Vagina (tissue), 2 donors: ENCODE measurements at regions not wholly inside any gene's neighbourhood (a gene's known extent, or its start where the extent isn't known, plus 50 kb on each side); places are given as distances from the start of the nearest gene placed in this dataset.
A peak's percentile ranks its signal among the peaks of the same experiment; 100 is the strongest.

ENCODE experiments used
- DNase-seq, 2 donors: peaks; one replicate each; pipeline ENCODE4 v3.0.0-alpha.2; 2017; ENCODE audit errors: extremely low spot score in 2 of 2
- H3K27ac ChIP-seq: fragments of 200-600 bp; sonication (generic); one replicate; pipeline ENCODE4 v1.5.1; 2019
- H3K27me3 ChIP-seq: fragments of 200-600 bp; sonication (generic); one replicate; pipeline ENCODE4 v1.5.1; 2019
- H3K36me3 ChIP-seq, 2 donors: fragments of 200-600 bp; sonication (generic); one replicate each; pipeline ENCODE4 v1.5.1; 2017 to 2019
- H3K4me1 ChIP-seq: fragments of 200-600 bp; sonication (generic); one replicate; pipeline ENCODE4 v1.5.1; 2019
- H3K4me3 ChIP-seq, 2 donors: fragments of 200-600 bp; sonication (generic); 1 replicate in 1 of 2; 2 replicates in 1 of 2; pipeline ENCODE4 v1.5.1; 2016 to 2019
- H3K9me3 ChIP-seq: fragments of 200-600 bp; sonication (generic); one replicate; pipeline ENCODE4 v1.5.1; 2019
- POLR2A ChIP-seq, 2 donors: fragments of 450-650 bp; IDR thresholded peaks; one replicate each; pipeline ENCODE4 v1.6.1; 2017; ENCODE audit warnings: antibody characterized with exemption in 2 of 2, mild to moderate bottlenecking in 2 of 2, moderate library complexity in 2 of 2
- POLR2AphosphoS5 ChIP-seq, 2 donors: sonication (generic); formaldehyde crosslinking; IDR thresholded peaks; one replicate each; pipeline ENCODE4 v1.9.0; 2017; ENCODE audit warnings: antibody characterized with exemption in 2 of 2, mild to moderate bottlenecking in 2 of 2, low read depth in 1 of 2; ENCODE audit not compliant: insufficient read depth in 1 of 2
- intact Hi-C: fragments of 100-400 bp; cut with DNase I; formaldehyde crosslinking; loops from one replicate; pipeline ENCODE4 v1.15.1; 2023
- TF ChIP-seq, protein P1 (sequence below), 3 experiments: fragments of 450-650 bp in 2 of 3; fragments of 200-600 bp in 1 of 3; sonication (generic) in 1 of 3; IDR thresholded peaks; one replicate each; pipeline ENCODE4 v1.5.1; 2017 to 2019; ENCODE audit warnings: antibody characterized with exemption in 3 of 3, mild to moderate bottlenecking in 2 of 3, moderate library complexity in 2 of 3

DNA sequence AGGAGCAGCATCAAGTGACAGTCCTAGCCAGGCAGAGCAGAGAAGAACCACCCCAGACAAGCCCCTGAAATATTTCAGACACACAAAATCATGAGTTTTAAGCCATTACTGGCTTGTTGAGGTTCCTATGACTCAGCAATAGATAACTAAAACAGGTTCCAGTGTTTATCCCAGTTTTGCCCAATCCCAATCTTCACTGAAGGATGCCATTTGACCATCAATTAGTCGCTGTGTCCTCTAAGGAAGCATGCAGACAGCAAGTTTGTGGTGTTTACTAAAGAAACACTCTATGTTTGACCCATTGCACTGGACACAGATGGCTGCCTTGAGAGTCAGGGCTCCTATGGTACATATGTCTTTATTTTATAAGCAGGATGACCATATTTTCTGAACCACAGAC, 186.7 kb downstream of the SYK start:
- no peaks in the 10 kb centered on the region for H3K9me3 ChIP-seq
- TF ChIP-seq POLR2AphosphoS5 (IDR thresholded peaks at IDR 0.05; ENCODE audit: insufficient read depth in 1 of 2, low read depth in 1 of 2) (no peak), POLR2A (IDR thresholded peaks at IDR 0.05) (no peak)
- TF ChIP-seq, protein P1, sequence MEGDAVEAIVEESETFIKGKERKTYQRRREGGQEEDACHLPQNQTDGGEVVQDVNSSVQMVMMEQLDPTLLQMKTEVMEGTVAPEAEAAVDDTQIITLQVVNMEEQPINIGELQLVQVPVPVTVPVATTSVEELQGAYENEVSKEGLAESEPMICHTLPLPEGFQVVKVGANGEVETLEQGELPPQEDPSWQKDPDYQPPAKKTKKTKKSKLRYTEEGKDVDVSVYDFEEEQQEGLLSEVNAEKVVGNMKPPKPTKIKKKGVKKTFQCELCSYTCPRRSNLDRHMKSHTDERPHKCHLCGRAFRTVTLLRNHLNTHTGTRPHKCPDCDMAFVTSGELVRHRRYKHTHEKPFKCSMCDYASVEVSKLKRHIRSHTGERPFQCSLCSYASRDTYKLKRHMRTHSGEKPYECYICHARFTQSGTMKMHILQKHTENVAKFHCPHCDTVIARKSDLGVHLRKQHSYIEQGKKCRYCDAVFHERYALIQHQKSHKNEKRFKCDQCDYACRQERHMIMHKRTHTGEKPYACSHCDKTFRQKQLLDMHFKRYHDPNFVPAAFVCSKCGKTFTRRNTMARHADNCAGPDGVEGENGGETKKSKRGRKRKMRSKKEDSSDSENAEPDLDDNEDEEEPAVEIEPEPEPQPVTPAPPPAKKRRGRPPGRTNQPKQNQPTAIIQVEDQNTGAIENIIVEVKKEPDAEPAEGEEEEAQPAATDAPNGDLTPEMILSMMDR (IDR thresholded peaks at IDR 0.05): no peak
- no peak overlapping the region for H3K4me3 ChIP-seq
- no peak overlapping the region for H3K27ac ChIP-seq
- H3K4me1 ChIP-seq: peaks cover 13% of the 10 kb centered on the region
- no peaks in the 10 kb centered on the region for H3K36me3 ChIP-seq
- intact Hi-C loops: no loop called here
- peak in 1 of 2 donors; percentile 29 for DNase-seq
- H3K27me3 ChIP-seq: no peaks in the 10 kb centered on the region

DNA sequence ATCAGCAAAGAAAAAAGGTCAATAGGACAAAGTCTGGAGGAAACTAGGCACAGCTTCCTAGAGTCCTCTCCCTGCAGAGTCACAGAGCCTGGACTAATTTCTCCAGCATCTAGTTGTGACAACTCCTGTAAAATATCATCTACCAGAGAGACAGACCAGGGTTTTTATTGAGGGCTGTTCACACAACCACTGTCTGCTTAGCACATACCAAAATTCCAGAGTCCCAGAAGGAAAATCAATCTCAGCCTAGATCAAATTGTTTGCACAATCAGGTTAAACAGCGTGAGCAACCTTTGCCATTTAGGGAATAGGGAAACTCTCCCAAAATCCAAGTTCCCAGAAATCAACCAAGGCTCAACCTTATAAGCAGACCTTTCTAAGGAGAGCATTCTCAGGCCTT, 190.3 kb downstream of the SYK start:
- intact Hi-C loops: no loop called here
- H3K4me3 ChIP-seq: no peak overlapping the region
- no peaks in the 10 kb centered on the region for H3K36me3 ChIP-seq
- H3K27ac ChIP-seq: peak overlapping the region; percentile 10
- H3K9me3 ChIP-seq: no peaks in the 10 kb centered on the region
- DNase-seq: no peak
- TF ChIP-seq, protein P1 (IDR thresholded peaks at IDR 0.05): no peak
- TF ChIP-seq POLR2A (IDR thresholded peaks at IDR 0.05) (no peak), POLR2AphosphoS5 (IDR thresholded peaks at IDR 0.05; ENCODE audit: insufficient read depth in 1 of 2, low read depth in 1 of 2) (no peak)
- H3K27me3 ChIP-seq: no peaks in the 10 kb centered on the region
- H3K4me1 ChIP-seq: no peaks in the 10 kb centered on the region

DNA sequence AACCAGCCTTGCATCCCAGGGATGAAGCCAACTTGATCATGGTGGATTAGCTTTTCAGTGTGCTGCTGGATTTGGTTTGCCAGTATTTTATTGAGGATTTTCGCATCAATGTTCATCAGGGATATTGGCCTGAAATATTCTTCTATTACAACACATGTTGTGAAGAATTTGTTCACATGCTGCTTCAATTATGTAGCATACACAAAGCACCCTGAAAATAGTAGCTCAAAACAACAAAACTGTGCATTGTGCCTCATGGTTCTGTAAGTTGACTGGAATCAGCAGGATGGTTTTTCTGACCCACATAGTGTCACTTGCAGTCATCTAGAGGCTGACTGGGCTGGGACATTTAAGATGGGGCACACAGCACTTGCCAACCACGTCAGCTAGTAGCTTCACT, 193.9 kb downstream of the SYK start:
- Histone ChIP-seq H3K27me3 (no peaks in the 10 kb centered on the region), H3K27ac (no peak overlapping the region), H3K4me3 (no peak overlapping the region), H3K36me3 (no peaks in the 10 kb centered on the region), H3K4me1 (peaks cover 7% of the 10 kb centered on the region), H3K9me3 (no peaks in the 10 kb centered on the region)
- no peak for TF ChIP-seq POLR2A (IDR thresholded peaks at IDR 0.05)
- no peak for TF ChIP-seq POLR2AphosphoS5 (IDR thresholded peaks at IDR 0.05; ENCODE audit: insufficient read depth in 1 of 2, low read depth in 1 of 2)
- TF ChIP-seq, protein P1 (IDR thresholded peaks at IDR 0.05): no peak
- no peak for DNase-seq
- intact Hi-C loops: no loop called here

DNA sequence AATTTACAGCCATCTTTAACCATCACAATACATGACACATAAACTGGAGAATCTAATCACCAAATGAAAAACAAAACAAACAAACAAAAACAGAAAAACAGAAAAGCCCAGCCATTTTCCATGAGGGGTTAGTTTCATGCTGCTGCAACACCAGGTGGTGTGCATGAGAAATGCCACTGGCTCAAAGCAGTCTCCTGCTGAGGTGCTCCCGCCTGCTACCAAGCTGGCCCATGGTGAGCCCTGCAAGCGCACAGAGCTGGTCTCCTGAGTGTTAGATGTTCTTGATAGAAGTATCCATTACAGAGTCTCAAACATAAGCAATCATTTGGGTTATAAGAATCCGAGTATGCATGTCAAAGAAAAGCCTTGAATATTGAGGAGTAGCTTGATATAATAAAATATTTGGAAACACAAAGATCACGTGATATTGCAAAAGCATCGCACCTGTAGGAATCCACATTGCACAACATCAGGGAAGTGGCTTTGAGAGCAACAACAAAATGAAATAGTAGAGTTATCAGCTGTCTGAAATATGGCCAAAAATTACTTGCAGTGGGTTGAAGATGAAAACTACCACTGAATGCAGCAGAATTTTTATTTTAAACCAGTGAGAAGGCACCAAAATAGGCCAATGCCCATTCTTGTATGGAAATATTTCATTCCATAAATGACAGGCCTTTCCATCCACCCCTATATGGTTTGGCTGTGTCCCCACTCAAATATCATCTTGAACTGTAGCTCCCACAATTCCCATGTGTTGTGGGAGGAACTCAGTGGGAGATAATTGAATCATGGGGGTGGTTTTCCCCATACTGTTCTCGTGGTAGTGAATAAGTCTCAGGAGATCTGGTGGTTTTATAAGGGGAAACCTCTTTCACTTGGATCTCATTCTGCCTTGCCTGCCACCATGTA, 194.8 kb downstream of the SYK start:
- no peak for TF ChIP-seq POLR2AphosphoS5 (IDR thresholded peaks at IDR 0.05; ENCODE audit: insufficient read depth in 1 of 2, low read depth in 1 of 2)
- TF ChIP-seq POLR2A (IDR thresholded peaks at IDR 0.05): no peak
- TF ChIP-seq, protein P1 (IDR thresholded peaks at IDR 0.05): no peak
- H3K27ac ChIP-seq: no peak overlapping the region
- peaks cover 7% of the 10 kb centered on the region for H3K4me1 ChIP-seq
- no peaks in the 10 kb centered on the region for H3K9me3 ChIP-seq
- intact Hi-C loops: no loop called here
- no peaks in the 10 kb centered on the region for H3K27me3 ChIP-seq
- no peak overlapping the region for H3K4me3 ChIP-seq
- no peaks in the 10 kb centered on the region for H3K36me3 ChIP-seq
- no peak for DNase-seq

DNA sequence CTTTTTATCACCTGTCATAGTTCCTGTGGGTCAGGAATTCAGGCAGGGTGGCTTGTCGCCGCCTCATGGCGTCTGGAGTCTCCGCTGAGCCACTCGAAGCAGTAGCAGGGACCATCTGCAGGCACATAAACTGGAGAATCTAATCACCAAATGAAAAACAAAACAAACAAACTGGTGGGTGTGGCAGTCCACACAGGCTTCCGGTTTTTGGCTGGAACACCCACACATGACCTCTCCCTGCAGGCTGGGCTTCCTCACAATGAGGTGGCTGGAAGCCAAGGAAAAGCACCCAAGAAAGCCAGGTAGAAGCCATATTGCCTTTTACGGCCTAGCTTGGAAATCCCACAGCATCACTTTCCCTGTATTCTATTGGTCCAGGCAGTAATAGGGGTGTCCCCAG, 197.0 kb downstream of the SYK start:
- intact Hi-C loops: no loop called here
- Histone ChIP-seq H3K4me3 (no peak overlapping the region), H3K27me3 (no peaks in the 10 kb centered on the region), H3K36me3 (no peaks in the 10 kb centered on the region), H3K4me1 (peaks cover 7% of the 10 kb centered on the region), H3K27ac (no peak overlapping the region), H3K9me3 (no peaks in the 10 kb centered on the region)
- TF ChIP-seq, protein P1 (IDR thresholded peaks at IDR 0.05): no peak
- TF ChIP-seq POLR2A (IDR thresholded peaks at IDR 0.05) (no peak), POLR2AphosphoS5 (IDR thresholded peaks at IDR 0.05; ENCODE audit: insufficient read depth in 1 of 2, low read depth in 1 of 2) (no peak)
- DNase-seq: no peak
